Left ventricle myocardium inferior (tissue), 1 donor: ENCODE measurements at regions not wholly inside any gene's neighbourhood (a gene's known extent, or its start where the extent isn't known, plus 50 kb on each side); places are given as distances from the start of the nearest gene placed in this dataset.

ENCODE experiments used
- DNase-seq: peaks from one replicate; pipeline ENCODE4 v3.0.0-alpha.2; 2020
- H3K27ac ChIP-seq: fragments of 200-600 bp; replicated peaks from 2 replicates; pipeline ENCODE4 v1.8.0; 2021
- H3K27me3 ChIP-seq: fragments of 200-600 bp; 2 replicates; pipeline ENCODE4 v1.8.0; 2021; ENCODE audit warnings: low read depth
- H3K36me3 ChIP-seq: fragments of 200-600 bp; 2 replicates; pipeline ENCODE4 v1.8.0; 2021
- H3K4me1 ChIP-seq: fragments of 200-600 bp; 2 replicates; pipeline ENCODE4 v1.8.0; 2021
- H3K4me3 ChIP-seq: fragments of 200-600 bp; 2 replicates; pipeline ENCODE4 v1.8.0; 2021; ENCODE audit warnings: mild to moderate bottlenecking, moderate library complexity
- H3K9me3 ChIP-seq: fragments of 200-600 bp; replicated peaks from 2 replicates; pipeline ENCODE4 v1.8.0; 2021
- intact Hi-C: fragments of 100-400 bp; cut with micrococcal nuclease; formaldehyde crosslinking; loops from one replicate; pipeline ENCODE4 v1.11.0; 2022
- TF ChIP-seq, protein P1 (sequence below): fragments of 200-600 bp; IDR thresholded peaks from 2 replicates; pipeline ENCODE4 v1.8.0; 2021; ENCODE audit warnings: antibody characterized with exemption, mild to moderate bottlenecking, borderline replicate concordance
- donor health status: DM: no; HTN: yes; CAD: no; lungs with severe emphysema.

DNA sequence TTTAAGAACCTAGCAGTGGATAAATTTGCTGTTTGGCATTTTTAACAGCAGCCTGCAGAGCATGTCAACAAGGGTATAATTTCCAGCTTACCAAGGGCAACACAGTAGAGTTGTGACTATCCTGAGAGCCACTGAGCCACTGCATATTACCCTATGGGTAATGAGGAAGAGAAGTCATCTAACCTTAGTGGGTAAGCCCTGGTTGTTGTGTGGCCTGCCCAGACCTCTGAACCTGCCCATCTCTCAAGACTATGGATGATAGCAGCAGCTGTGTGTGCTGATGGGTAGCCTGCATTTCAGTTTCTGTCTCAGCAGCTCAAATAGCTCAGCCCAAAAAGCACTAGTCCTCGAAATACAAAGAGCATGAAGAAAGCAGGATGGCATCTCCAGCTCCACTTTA, 56.1 kb upstream of the PIP5K1B start:
- Histone ChIP-seq H3K36me3 (no peaks in the 10 kb centered on the region), H3K27me3 (peaks cover 5% of the 10 kb centered on the region), H3K27ac (no peak overlapping the region), H3K4me3 (no peak overlapping the region), H3K9me3 (no peaks in the 10 kb centered on the region), H3K4me1 (no peaks in the 10 kb centered on the region)
- intact Hi-C loops: no loop called here
- no peak for DNase-seq
- TF ChIP-seq, protein P1, sequence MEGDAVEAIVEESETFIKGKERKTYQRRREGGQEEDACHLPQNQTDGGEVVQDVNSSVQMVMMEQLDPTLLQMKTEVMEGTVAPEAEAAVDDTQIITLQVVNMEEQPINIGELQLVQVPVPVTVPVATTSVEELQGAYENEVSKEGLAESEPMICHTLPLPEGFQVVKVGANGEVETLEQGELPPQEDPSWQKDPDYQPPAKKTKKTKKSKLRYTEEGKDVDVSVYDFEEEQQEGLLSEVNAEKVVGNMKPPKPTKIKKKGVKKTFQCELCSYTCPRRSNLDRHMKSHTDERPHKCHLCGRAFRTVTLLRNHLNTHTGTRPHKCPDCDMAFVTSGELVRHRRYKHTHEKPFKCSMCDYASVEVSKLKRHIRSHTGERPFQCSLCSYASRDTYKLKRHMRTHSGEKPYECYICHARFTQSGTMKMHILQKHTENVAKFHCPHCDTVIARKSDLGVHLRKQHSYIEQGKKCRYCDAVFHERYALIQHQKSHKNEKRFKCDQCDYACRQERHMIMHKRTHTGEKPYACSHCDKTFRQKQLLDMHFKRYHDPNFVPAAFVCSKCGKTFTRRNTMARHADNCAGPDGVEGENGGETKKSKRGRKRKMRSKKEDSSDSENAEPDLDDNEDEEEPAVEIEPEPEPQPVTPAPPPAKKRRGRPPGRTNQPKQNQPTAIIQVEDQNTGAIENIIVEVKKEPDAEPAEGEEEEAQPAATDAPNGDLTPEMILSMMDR: no peak

DNA sequence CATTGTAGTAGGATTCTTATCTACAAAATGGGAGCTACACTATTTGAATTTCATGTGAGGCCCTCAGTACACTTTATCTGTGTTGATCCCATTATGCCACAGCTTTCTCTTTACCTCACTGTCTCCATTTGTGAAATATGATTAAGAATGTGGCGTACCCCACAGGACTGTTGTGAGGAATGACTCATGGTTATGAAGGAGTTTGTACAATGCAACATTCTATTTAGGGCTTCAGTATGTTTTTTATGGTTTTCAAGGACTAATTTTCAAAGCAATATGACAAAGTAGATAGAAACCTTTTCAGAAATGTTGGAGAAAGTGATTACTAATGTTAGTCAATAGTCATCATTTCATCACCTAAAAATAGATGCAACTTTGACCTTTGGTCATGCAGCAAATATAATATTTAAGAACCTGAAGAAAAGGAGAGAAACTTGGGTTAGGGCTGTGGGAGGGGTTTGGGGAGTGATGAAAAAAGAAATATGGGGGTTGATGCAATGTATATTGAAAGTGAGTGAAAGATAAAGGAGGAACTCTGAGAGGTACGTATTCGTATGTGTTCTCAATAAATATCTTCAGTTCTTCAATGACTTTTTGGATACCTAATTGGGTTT, 53.7 kb upstream of the PIP5K1B start:
- DNase-seq: no peak
- Histone ChIP-seq H3K27ac (no peak overlapping the region), H3K4me3 (no peak overlapping the region), H3K9me3 (no peaks in the 10 kb centered on the region), H3K4me1 (no peaks in the 10 kb centered on the region), H3K36me3 (no peaks in the 10 kb centered on the region), H3K27me3 (peaks cover 5% of the 10 kb centered on the region)
- TF ChIP-seq, protein P1: no peak
- intact Hi-C loops: no loop called here

DNA sequence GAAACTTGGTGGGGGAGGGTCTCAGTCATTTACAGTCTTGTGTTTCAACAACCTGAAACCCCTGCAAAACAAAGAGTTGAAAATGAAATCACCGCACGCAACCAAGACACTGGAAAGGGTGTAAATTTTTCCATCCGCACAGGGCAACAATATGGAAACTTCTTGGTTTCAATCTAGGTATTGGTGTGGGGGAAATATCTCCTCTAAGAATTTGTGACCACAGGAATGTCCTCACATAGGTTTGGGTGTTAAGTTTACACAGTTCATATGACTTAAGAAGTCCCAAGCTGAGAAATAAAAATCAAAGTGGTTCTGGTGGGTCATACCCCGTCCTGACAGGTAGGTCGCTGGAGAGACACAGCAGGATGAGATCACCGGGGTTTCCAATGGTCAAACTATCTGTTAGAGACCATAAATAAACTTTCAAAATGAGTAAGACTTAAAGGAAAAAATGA, 51.9 kb upstream of the PIP5K1B start:
- intact Hi-C loops: no loop called here
- no peaks in the 10 kb centered on the region for H3K9me3 ChIP-seq
- no peaks in the 10 kb centered on the region for H3K4me1 ChIP-seq
- H3K36me3 ChIP-seq: no peaks in the 10 kb centered on the region
- TF ChIP-seq, protein P1: no peak
- no peak overlapping the region for H3K27ac ChIP-seq
- no peak for DNase-seq
- H3K4me3 ChIP-seq: no peak overlapping the region
- H3K27me3 ChIP-seq: no peaks in the 10 kb centered on the region

DNA sequence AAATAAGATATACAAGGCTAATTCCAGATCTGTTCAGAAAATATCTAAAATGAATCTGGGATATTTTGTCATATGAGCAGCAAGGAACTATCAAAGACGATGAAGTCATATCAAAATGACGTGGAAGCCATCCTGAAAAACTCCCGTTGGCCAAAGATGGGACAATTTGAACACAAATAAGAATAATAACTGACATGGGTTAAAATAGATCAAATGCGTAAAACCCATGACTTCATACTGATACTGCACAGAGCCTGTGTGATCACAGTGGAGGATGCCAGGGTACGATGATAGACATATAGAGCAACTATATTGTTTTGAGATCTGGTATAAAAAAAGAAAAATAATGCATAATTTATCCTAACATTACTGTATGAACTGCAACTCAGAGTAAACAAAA, 51.0 kb upstream of the PIP5K1B start:
- Histone ChIP-seq H3K4me1 (no peaks in the 10 kb centered on the region), H3K27me3 (no peaks in the 10 kb centered on the region), H3K27ac (no peak overlapping the region), H3K9me3 (no peaks in the 10 kb centered on the region), H3K4me3 (no peak overlapping the region), H3K36me3 (no peaks in the 10 kb centered on the region)
- TF ChIP-seq, protein P1: no peak
- DNase-seq: no peak
- intact Hi-C loops: no loop called here
